GM18873 (cell line): ENCODE measurements at regions not wholly inside any gene's neighbourhood (a gene's known extent, or its start where the extent isn't known, plus 50 kb on each side); places are given as distances from the start of the nearest gene placed in this dataset.

Source experiments
- ATAC-seq: cut with Tn5 transposase; IDR thresholded peaks from one replicate; pipeline ENCODE4 v1.9.1; 2021; ENCODE audit warnings: mild to moderate bottlenecking, moderate library complexity, moderate number of reproducible peaks; ENCODE audit not compliant: unreplicated experiment, low FRiP score

GRCh38 chr6:92559611-92560010 is 859.7 kb downstream of the EPHA7 start:
- ATAC-seq: no peak

- ATAC-seq: no peak
Observed at GRCh38 chr6:92559003-92559402, 860.4 kb downstream of the EPHA7 start.

DNA sequence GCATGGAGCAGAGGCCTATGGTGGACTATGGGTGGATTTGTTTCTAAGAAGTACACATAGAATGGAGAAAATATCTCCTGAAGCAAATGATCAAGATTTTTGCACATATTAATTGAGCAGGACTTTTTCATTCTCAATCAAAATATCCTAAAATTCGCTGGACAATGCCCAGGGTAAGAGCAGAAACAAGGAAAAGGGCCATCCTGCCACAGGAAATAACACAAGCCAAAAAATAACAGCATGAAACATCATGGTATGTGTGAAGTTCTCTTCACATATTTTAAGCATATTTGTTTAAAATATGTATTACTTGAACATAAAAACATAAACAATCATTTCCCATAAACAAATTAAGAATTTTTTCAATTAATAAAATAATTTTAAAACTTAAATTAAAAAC is 868.9 kb downstream of the EPHA7 start:
- ATAC-seq: no peak

GRCh38 chr6:92545861-92546260 is 873.5 kb downstream of the EPHA7 start:
- no peak for ATAC-seq

DNA sequence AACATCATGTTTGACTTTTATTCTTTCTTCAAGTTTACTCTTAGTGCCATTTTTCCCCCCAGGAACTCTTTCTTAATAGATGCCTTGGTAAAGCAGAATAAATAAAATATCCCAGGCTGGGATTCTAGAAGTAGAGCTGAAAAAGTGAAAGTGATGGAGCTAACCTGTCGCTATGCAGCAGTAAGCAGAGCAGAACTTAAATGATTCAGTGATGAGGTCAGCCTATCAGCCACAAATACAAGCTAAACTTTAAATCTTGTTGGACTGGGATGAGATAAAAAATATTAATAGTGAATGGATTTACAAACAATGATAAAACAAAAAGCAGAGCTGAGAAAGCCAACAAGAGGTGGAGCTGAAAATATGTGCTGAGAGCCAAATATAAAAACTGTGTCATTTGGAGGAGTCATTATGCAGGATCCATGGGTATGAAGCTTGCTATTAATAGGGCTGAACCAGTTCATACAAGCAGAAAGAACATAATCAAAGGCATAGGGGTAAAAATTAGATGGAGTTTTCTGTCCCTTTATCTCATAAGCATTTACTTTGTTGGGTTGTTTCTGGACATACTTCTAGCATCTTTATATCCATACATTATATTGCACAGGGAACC is 877.8 kb downstream of the EPHA7 start:
- ATAC-seq: no peak

- no peak for ATAC-seq
Observed at GRCh38 chr6:92538926-92539325, 880.4 kb downstream of the EPHA7 start.

GRCh38 chr6:92538275-92538674 is 881.1 kb downstream of the EPHA7 start:
- ATAC-seq: no peak

DNA sequence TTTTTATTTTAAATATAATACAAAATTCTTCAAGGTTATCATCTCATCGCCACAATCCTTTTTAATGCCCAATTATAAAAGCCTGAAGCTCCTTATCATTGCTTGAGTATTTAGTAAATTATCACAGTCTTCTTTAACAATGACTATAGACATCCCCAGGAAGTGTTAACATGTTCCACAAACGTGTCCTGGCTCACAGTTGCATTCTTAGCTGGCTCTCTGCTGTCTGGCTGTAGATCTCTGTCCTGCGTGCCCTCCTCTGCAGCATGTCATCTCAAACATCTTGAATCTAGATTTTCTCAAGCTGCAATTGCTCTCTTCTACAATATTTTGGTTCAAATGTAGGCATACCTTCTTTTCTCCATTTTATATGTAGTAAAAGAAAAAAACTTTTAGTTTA is 885.2 kb downstream of the EPHA7 start:
- no peak for ATAC-seq

DNA sequence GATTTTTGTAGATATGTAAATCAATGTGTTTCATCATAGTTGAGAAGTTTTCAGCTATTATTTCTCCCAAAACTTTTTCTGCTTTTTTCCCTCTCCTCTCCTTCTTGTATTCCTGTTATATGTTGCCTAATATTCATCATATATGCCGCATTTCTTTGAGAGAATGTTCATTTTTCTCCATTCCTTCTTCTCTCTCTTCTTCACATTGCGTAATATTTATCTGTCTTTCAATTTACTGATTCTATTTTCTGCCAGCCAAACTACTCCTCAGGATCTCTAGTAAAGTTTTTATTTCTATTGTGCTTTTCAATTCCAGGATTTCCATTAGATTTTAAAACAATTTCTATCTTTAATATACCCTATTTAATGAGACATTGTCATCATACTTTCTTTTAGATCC is 896.8 kb downstream of the EPHA7 start:
- no peak for ATAC-seq

- no peak for ATAC-seq
Observed at GRCh38 chr6:92521553-92521952, 897.8 kb downstream of the EPHA7 start.

DNA sequence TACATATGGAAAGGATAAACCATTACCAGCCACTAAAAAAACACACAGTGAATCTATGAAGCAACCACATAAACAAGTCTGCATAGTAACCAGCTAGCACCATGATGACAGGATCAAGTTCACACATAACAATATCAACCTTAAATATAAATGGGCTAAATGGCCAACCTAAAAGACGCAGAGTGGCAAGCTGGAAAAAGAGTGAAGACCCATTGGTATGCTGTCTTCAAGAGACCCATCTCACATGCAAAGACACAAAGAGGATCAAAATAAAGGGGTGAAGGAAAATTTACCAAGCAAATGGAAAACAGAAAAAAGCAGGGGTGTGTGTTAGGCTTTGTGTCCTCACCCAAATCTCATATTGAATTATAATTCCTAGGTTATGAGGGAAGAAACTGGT is 909.2 kb downstream of the EPHA7 start:
- ATAC-seq: no peak

DNA sequence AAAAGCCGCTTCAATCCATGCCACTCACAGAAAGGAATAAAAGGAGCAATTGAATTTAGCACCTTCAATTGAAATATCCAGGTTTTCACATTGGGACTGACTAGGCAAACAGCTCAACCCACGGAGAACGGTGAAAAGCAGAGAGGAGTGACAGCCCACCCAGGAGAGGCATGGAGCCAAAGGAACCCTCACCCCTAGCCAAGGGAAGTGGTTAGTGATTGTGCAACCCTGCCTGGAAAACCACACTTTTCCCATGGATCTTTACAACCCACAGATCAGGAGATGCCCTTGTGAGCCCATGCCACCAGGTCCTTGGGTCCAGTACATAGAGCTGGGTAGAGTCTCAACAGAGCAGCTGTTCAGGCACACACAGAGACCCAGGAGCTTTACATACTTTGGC is 911.8 kb downstream of the EPHA7 start:
- ATAC-seq: no peak

DNA sequence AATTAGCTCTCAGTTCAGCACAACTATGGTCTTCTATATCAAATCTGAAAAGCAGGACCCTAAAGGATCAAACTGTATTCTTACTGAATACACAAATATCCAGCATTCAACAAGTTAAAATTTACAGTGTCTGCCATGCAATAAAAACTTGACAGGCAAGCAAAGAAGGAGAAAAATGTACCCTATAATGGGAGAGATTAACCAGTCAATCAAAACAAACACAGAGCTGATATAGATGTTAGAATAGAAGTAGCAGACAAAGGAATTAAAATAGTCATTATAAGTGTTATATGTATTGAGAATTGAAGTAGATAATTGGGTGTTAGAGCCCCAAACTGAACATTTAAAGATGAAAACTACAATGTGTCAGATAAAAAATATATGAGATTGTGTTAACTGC is 914.9 kb downstream of the EPHA7 start:
- ATAC-seq: no peak

- no peak for ATAC-seq
Observed at GRCh38 chr6:92497281-92497680, 922.1 kb downstream of the EPHA7 start.

- no peak for ATAC-seq
Observed at GRCh38 chr6:92496527-92496926, 922.8 kb downstream of the EPHA7 start.

- ATAC-seq: no peak
Observed at GRCh38 chr6:92495242-92495641, 924.1 kb downstream of the EPHA7 start.

DNA sequence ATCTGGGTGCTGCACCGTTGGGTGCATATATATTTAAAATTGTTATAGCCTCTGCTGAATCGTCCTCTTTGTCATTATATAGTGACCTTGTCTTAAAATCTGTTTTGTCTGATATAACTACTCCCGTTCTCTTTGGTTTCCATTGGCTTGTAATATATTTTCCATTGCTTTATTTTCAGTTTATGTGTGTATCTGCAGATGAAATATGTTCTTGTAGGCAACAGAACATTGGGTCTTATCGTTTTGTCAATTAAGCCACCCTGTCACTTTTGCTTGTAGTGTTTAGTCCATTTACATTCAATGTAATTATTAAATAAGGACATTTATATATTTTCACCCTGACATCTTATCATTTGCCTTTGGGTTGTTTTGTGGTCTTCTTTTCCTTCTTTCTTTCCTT is 933.9 kb downstream of the EPHA7 start:
- no peak for ATAC-seq

- no peak for ATAC-seq
Observed at GRCh38 chr6:92479831-92480230, 939.5 kb downstream of the EPHA7 start.

GRCh38 chr6:92473056-92473455 is 946.3 kb downstream of the EPHA7 start:
- ATAC-seq: no peak

DNA sequence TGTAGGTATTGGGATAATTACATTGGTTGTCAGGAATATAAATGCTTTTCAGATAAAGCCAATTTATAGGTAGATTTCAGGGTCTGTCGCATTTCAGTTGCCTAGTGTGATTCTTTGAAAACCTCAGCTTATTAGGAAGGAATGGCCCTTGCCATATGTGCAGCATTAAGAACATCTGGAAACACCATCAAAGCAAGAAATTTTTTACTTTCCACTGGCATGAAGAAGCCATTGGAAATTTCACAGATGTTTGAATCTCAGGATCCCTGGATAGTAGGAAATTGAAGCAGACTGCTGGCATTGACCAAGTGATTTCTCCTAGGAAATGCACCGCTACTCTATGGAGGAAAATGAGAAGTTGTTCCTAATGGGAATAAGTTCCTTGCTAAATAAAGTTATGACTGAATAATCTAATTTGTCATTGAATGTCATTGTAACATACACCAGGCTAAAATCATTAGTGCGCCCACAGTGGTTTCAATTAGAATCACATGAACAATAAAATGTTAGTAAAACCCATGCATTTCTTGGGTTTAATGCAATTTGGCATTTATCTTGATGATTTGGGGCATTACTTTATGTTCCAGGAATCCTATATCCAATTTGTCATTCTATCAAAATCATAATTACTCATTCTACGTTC is 950.1 kb downstream of the EPHA7 start:
- ATAC-seq: no peak

- no peak for ATAC-seq
Observed at GRCh38 chr6:92468066-92468465, 951.3 kb downstream of the EPHA7 start.

DNA sequence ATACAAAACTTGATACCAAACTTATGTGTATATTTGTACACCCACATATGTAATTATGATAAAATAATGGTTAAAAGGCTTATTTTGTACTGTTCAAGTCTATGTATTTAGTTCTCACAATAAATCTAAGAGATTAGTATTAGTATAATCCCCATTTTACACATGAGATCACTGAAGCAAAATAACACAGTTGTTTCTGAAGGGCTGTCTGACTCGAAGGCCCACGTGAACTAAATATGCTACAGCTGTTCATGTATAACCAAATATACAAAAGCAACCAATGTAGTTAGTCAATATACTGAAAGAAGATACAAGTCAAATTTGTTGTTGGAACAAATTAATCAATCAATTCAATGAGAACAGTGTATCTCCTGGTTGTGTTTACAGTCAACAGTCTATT is 959.2 kb downstream of the EPHA7 start:
- no peak for ATAC-seq

GRCh38 chr6:92459606-92460005 is 959.8 kb downstream of the EPHA7 start:
- ATAC-seq: no peak
